WERI-Rb-1 (cell line): ENCODE measurements at regions not wholly inside any gene's neighbourhood (a gene's known extent, or its start where the extent isn't known, plus 50 kb on each side); places are given as distances from the start of the nearest gene placed in this dataset.

Experiments used
- DNase-seq: peaks from one replicate; pipeline ENCODE4 v3.0.0-alpha.2; 2020
- H3K27ac ChIP-seq: fragments of 250-450 bp; sonication (Bioruptor Pico); 2 replicates; pipeline ENCODE4 v1.5.1; 2020; ENCODE audit warnings: mild to moderate bottlenecking, moderate library complexity
- H3K27me3 ChIP-seq: fragments of 250-450 bp; sonication (Bioruptor Pico); 2 replicates; pipeline ENCODE4 v1.5.1; 2021; ENCODE audit warnings: mild to moderate bottlenecking, low read depth, moderate library complexity; ENCODE audit not compliant: insufficient read depth, severe bottlenecking
- H3K36me3 ChIP-seq: fragments of 250-450 bp; sonication (Bioruptor Pico); 2 replicates; pipeline ENCODE4 v1.5.1; 2020; ENCODE audit warnings: mild to moderate bottlenecking, moderate library complexity
- H3K4me3 ChIP-seq: 2 replicates; pipeline ENCODE4 v1.5.1; 2011; ENCODE audit warnings: low read depth, mild to moderate bottlenecking, control low read depth, low read length
- H3K9me3 ChIP-seq: fragments of 250-450 bp; sonication (Bioruptor Pico); 2 replicates; pipeline ENCODE4 v1.5.1; 2021; ENCODE audit warnings: mild to moderate bottlenecking, moderate library complexity; ENCODE audit not compliant: severe bottlenecking
- CTCF ChIP-seq: IDR thresholded peaks from 2 replicates; pipeline ENCODE4 v1.5.1; 2011; ENCODE audit warnings: low read depth, mild to moderate bottlenecking, control low read depth, inconsistent platforms, low read length

DNA sequence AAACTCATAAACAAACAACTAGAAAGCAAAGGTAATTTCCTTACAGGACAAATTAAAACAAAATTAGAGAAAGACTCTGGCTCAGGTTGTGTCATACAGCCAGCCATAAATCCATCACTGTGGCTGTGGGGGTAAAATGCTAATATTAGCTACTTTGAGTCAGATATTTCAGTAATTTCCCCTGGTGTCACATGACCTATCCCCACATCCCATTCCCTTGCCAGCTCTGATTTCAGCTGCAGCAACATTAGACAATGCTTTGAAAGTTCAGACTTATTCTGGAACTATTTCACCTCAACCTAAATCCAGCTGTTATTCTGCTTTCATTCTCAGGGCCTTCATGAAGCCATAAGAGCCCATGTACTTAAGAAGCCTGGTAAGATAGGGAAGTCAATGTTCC lies 55.3 kb downstream of the RPL10L start:
- Histone ChIP-seq H3K27ac (no peak overlapping the region), H3K36me3 (no peaks in the 10 kb centered on the region), H3K4me3 (no peak overlapping the region), H3K27me3 (no peaks in the 10 kb centered on the region), H3K9me3 (no peaks in the 10 kb centered on the region)
- TF ChIP-seq CTCF: no peak
- DNase-seq: no peak

- Histone ChIP-seq H3K9me3 (no peaks in the 10 kb centered on the region), H3K27me3 (no peaks in the 10 kb centered on the region), H3K4me3 (no peak overlapping the region), H3K36me3 (no peaks in the 10 kb centered on the region), H3K27ac (no peak overlapping the region)
- no peak for DNase-seq
- TF ChIP-seq CTCF: no peak
Observed at GRCh38 chr14:46582826-46583225, 68.8 kb downstream of the RPL10L start.

- Histone ChIP-seq H3K4me3 (no peak overlapping the region), H3K36me3 (no peaks in the 10 kb centered on the region), H3K9me3 (no peaks in the 10 kb centered on the region), H3K27ac (no peak overlapping the region), H3K27me3 (no peaks in the 10 kb centered on the region)
- DNase-seq: peak; percentile 33
- peak; percentile 32; the same call in 1 of the 2 replicates for TF ChIP-seq CTCF
Observed at GRCh38 chr14:46581036-46581671, 70.4 kb downstream of the RPL10L start.

GRCh38 chr14:46574978-46575375 lies 76.6 kb downstream of the RPL10L start:
- Histone ChIP-seq H3K4me3 (no peak overlapping the region), H3K27ac (no peak overlapping the region), H3K9me3 (no peaks in the 10 kb centered on the region), H3K36me3 (no peaks in the 10 kb centered on the region), H3K27me3 (no peaks in the 10 kb centered on the region)
- TF ChIP-seq CTCF: no peak
- DNase-seq: no peak

DNA sequence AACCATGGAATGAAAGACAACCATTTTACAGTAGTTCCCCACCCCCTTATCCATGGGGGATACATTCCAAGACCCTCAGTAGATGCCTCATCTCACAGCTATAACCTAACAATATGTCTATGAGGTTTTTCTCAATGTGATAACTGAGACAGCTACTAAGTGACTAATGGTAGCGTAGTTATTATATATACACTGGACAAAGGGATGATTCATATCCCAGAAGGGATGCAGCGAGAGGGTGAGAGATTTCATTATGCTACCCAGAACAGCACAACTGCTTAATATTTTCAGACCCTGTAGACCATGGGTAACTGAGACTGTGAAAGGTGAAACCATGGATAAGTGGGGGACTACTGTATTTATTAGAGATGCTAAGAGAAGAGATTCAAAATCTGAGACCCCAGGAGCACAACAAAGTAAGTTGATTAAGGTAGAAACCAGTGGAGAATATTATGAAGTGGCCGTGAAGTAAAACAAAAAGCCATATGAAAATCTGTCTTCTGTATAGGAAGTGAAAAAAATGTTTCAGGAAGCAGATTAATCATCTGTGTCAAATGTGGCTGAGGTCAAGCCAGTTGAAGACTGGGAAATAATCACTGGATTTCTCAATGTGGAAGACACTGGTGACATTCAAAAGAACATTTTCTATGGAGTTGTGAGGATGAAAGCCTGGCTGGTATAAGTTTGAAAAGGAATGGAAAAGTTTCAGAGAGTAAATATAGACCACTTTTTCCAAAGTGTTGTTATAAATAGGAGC lies 77.2 kb downstream of the RPL10L start:
- TF ChIP-seq CTCF: no peak
- Histone ChIP-seq H3K4me3 (no peak overlapping the region), H3K36me3 (no peaks in the 10 kb centered on the region), H3K27ac (no peak overlapping the region), H3K9me3 (no peaks in the 10 kb centered on the region), H3K27me3 (no peaks in the 10 kb centered on the region)
- DNase-seq: no peak
